ENCODE measurements at regions not wholly inside any gene's neighbourhood (a gene's known extent, or its start where the extent isn't known, plus 50 kb on each side); places are given as distances from the start of the nearest gene placed in this dataset.

GRCh38 chr1:5572794-5573193 lies 419.4 kb downstream of the NPHP4 start:
- TF ChIP-seq CTCF (IDR thresholded peaks at IDR 0.05 in 2 of 3, conservative IDR thresholded peaks at IDR 0.05 in 1 of 3; ENCODE audit: borderline replicate concordance in 1 of 3, insufficient read depth in 1 of 3, low read depth in 2 of 3, low read length in 2 of 3) (no peak), ZBTB33 (IDR thresholded peaks at IDR 0.05; ENCODE audit: extremely low read depth, insufficient replicate concordance, low read length) (no peak), POLR2A (IDR thresholded peaks at IDR 0.05; ENCODE audit: borderline replicate concordance, extremely low read depth, insufficient read depth, insufficient read length) (no peak), EZH2 (IDR thresholded peaks at IDR 0.05) (no peak), POLR2AphosphoS5 (IDR thresholded peaks at IDR 0.05; ENCODE audit: low read depth, low read length) (no peak), ZNF274 (IDR thresholded peaks at IDR 0.05; ENCODE audit: low read depth, low read length) (no peak), ZFX (IDR thresholded peaks at IDR 0.05) (no peak), ATF3 (IDR thresholded peaks at IDR 0.05) (no peak), YY1 (IDR thresholded peaks at IDR 0.05; ENCODE audit: extremely low read depth, insufficient replicate concordance, low read depth, low read length) (no peak), MAX (IDR thresholded peaks at IDR 0.05) (no peak), CEBPB (IDR thresholded peaks at IDR 0.05; ENCODE audit: low read depth) (no peak), RAD21 (IDR thresholded peaks at IDR 0.05; ENCODE audit: low read depth) (no peak)

Measured in HCT116 (cell line).